ENCODE measurements at regions not wholly inside any gene's neighbourhood (a gene's known extent, or its start where the extent isn't known, plus 50 kb on each side); places are given as distances from the start of the nearest gene placed in this dataset.

DNA sequence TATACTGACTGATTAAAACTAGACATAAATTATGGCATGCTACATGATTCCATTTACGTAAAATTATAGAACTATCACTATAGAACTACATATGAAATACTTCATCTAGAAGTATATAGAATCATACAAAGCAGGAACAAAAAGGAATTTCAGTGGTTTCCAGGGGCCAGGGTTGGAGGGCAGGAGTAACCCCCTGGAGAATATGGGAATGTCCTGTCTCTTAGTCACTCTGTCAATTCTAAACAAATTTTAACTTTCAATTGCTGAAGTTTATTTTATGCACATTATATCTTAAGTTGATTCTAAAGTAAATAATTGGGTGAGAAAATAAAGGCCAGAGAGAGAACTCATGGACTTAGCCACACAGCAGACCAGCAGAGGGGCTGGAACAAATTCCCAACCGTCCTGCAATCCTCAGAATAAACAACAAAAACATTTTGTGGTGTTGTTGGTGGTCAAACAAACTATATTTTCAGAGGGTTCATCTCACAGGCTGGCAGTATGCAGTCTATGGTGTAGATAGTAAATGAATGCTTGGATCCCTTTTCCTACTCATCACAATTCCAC is 476.9 kb upstream of the SLIT2 start:
- no peak for DNase-seq

DNA sequence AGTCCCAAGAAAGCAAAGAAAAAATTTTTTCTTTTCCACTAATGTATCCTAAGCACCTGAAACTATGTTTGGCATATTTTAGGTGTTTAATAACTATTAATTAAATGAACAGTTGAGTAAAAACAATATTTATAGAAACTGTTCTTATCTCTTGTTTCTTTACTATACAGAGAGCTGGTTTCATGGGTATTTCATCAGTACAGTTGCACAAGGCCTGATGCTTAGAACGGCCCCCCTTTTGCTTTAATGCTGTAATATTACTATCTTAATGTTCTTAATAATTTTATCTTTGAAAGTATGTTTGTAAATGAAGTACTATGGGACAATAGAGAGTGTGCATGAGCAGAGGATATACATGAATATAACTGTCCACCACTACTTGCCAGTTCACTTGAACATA is 479.1 kb upstream of the SLIT2 start:
- no peak for DNase-seq

DNA sequence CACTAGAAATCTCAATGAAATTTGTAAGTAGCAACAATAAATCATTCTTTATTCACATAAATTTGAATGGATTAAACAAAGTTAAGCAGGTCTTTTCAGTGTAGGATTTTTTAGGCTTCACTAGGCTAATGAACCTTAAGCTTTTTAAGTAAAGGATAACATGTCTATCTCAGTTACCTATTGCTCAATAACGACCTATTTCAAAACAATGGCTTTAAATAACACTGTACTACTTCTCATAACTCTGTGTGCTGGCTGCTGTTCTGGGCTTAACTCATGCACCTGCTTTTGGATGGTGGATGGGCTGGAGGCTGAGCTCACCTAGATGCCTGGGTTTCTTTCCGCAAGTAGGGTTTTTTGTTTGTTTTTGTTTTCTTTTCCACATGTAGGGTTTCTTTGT is 495.0 kb upstream of the SLIT2 start:
- DNase-seq, result no peak

DNA sequence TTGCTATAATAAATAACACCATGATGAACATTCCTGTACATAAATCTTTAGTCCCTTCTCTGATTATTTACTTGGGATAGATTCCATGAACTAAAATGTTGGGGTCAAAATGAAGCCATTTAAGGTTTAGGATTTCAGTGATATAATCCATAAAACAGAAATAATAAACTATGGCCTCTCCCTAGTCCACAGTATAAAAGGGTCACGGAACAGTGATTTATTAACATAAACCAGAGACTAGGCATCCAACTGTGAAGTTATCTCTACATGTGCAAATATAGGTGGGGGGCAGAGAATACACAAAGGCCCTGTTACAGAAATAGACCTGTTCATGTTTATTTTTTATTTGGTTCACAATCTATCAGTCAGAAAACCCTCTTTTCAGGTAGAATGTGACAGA is 499.1 kb upstream of the SLIT2 start:
- no peak for DNase-seq

DNA sequence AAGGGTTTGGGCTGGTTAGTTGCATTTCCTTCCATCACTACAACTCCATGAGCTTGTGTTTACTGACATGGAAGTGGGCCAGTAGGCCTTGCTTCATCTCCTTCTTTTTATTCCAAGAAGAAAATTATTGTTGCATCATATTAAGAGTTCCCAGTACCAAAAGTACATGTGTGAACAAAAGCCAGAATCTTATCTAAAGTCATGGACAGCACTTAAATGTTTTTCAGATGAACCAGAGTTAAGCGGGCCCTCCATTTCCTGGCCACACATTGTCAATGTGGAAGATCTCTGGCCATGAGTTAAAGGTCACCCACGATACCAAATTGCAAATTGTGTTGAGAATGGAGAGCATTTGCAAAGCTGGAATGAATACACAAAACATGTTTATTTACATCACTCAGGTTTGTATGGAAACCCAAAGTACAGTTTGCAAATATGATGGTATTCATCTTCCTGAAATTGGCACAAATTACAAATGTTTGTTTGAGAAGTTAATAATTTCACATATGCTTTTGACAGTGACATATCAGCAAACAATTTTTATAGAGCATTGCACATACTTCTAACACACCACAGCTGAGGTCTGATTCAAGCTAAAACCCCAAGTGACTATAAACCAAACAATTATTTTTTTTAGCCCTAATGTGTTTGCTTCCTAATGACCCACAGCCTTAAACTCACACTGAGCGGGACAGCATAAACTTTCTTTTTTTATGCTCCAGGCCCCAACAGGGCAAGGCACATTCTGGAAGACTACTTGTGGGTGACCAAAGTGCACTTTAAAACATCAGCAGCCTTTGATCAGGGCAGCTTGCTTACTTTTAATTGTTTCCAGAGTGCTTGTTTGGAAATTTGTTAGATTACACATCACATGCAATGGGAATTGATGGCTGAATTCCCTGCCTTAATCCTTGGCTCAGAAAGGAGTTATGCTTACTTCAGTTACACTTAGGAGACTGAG is 502.9 kb upstream of the SLIT2 start:
- no peak for DNase-seq

DNA sequence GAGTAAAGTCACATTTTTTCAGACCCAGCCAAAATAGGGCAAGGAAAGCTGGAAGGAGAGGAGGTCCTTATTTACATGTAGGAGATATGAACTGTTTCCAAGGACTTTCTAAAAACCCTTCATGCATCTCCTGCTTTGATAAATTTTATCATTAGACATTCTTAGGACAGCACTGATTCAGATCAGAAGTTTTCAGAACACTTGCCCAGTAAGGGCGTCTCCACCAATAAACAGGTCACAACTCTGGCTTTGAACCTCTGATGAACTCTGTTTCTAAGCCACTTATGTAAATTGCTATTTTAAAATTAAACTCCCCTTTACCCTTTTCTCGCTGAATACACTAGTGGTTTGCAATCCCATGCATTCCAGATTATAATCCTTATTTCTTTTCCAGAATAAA is 505.3 kb upstream of the SLIT2 start:
- no peak for DNase-seq

DNA sequence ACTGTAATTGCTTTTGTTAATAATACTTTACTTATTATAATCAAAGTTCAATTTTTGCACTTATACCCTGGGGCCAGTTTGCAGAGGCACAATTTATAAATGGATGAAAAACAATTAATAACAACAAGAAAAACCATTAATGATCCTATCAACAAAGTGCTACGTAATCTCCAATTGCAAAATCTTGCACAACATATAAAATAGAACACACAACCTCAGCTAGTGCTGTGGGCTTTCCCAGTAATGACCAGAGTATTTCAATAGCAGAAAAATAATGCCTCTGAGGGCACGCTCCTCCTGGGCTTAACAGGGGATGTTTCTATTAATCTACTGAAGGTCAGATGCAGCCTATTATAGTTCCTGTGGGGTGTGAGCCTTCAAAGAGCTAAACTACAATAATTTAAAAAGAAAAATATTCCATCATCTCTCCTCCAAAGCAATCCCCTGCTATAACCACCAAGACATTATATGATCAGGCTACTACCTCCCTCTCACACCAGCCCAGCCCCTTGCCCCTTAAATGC is 508.5 kb upstream of the SLIT2 start:
- no peak for DNase-seq

DNA sequence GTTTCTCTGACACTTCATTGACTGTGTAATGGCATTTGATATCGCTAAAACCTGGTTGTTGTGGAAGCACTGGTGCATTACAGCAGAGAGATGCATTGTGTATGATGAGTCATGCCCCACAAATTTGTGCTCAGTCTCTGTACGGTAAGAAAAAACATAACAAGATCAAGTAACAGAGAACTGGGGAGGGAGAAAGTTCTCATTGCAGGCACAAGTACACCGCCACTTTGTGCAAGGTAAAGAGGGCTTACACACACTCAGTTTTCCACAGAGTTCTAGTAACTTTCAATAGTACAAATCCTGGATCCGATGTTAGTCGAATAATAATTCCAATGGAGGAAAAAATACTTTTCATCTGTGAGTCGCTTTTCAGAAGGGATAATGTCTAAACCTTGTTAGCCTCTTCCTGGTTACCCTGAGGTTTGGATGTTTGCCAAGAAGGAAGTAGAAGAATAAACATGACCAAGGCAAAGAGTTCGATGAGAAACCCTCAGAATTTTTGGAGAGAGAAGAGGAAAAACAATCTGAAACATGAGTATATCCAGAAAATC is 512.5 kb upstream of the SLIT2 start:
- DNase-seq, result peak; percentile 5

DNA sequence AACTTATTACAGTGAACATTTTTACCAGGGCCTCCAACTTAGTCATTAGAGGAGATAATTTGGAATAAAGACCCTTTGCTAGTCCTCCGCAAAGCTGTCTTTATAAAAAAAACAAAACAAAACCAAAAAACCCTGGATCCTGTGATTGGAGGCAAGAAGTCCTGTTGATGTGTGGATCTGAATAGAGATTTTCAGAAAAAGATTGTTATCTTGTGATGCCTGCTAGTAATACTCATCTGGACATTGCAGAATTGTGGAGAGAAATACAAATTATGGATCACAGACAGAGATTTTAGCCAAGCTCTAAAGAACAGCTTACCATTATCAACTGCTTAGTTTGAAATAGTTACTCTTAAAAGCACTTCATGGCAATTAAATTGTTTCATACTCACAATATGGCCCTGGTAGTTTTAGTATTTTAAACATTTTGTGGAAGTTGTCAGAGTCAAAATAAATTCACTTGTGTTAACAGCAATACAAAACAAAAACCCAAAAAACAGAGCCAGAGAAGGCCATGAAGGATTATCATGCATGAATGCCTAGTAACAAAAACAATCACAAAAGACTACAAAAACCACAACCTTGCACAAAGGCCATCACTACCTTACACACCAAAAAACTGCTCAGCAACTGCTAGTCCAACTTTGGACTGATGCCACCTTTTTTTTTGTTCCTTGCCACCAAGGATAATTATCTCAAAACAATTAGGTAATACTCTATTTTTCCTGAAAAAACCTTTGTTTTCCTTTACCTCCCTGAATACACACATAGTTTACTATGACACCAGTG is 514.5 kb upstream of the SLIT2 start:
- DNase-seq, result no peak

DNA sequence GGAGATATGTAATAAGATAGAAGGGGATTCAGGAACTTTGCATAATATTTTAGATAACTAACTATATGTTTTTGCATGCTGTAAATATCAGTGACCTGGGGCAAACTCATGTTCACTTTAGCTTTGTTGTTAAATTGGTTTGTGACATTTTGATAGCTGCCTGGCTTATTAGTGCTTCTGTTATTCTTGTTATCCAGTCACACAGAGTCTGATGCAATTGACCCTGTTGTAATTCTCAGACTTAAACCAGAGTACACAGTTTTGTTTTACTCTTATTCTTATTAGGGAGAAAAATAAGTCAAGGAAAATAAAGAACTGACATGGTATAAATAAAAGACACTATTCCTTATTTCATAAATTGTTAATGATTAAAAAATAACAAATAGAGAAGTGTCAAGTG is 516.7 kb upstream of the SLIT2 start:
- no peak for DNase-seq

DNA sequence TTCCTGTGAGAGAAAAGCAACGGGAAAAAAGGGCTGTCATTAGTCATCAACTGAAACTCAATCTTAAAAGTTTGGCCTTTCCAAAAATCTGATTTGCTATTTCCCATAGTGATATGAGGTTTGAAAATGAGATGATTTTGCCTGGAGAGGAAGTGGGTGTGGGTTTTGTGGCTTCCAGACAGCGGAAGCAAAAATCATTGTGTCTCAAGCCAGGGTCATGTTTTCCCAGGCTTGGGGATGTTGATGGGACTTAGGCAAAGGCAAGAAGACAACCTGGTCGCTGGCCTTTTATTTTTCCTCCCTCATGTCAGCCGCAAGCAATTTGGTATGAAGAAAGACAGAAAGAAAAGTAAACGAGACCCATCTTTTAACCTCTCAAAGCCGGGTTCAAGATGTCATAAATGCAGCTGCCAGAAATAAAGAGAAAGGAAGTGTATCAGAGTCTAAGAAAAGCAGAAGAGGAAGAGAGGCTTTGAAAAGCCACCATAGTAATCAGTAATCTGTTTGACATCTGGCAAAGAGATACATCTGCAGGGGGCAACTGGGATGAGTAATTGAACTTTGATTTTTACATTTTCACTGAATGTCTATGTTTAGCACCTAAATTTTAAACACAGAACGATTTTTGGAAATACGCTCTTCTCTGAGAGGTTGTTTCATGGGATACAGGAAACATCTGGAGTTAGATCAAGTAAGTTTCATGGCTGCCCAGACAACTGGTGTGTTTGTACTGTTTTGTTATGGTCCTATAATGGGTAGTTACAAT is 521.6 kb upstream of the SLIT2 start:
- DNase-seq, result peak; percentile 23

DNA sequence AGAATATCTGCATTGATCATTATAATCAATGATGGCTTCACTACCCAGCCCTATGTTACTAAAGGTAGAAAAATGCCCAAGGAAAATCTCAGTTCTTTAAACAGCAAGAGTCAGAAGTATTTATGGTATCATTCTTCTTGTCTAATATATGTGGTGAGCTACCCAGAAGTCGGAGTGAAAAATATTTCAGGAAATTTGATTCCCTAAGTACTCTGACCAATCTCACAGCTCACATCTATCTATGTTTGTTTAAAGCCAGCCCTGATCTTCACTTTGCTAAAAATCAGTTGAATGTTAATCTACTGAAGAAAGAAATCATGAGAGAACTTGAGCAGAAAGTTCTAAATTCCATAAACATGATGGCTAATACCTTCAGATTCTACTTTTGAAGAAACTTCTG is 522.9 kb upstream of the SLIT2 start:
- no peak for DNase-seq

DNA sequence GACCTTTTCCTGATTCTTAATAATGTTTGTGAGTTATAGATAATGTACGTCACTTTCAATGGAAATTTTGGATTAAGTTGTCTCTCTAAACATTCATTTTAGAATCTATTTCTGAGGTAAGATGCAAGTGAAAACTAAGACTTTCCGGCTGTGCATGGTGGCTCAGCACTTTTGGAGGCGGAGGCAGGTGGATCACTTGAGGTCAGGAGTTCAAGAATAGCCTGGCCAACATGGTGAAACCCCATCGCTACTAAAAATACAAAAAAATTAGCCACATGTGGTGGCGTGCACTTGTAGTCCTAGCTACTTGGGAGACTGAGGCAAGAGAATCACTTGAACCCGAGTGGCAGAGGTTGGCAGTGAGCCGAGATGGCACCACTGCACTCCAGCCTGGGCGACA is 524.6 kb upstream of the SLIT2 start:
- no peak for DNase-seq

DNA sequence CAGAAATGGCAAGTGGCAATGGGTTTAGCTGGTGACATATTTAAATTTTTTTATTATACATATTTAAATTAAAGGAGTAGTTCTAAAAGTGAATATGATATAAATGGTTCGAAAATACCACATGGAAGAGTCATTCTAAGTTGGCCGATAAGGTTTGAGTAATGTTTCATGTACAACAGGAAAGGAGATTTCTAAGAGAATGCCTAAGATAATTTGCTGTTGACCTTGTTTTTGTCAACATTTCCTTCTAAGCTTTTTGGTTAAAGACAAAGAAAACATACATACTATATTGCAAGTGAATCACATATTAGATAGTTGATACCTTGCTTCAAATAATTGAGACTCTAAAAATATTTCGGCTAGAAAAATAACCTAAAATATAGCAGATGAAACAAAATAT is 526.6 kb upstream of the SLIT2 start:
- no peak for DNase-seq

DNA sequence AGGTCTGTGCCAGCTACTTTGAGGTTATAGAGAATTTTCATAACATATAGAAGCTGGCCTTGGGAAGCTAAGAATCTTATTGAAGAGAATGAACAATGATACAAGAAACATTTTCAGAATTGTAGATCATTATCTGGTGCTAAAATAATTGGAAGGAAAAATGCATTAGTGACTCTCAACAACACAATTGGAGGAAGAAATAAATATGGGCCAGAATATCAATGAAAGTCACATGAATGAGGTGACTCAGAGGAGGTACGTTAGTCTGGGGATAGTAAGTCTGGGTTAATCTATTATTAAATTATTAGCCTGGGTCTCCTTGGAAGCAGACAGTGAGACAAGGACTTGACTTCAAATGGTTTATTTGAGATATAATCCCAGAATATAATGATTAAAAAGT is 529.3 kb upstream of the SLIT2 start:
- no peak for DNase-seq

DNA sequence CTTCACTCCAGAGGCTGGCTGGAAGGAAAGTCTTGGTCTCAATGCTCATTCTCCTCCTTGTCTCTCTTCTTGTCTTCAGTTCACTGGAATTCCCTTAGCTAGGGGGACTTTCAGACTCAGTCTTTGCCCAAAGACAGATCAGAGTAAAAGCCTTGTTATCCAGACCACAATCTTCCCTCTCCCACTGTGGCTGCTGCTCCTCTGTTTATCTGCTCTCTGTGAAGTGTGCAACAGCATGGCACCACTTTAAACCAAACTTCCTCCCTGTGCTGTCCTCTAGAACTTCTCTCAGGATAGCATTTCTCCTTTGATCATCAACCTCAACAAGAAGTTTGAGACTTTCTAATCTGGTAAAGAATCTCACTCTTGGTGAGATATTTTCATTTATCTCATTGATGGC is 530.1 kb upstream of the SLIT2 start:
- DNase-seq, result peak; percentile 6

DNA sequence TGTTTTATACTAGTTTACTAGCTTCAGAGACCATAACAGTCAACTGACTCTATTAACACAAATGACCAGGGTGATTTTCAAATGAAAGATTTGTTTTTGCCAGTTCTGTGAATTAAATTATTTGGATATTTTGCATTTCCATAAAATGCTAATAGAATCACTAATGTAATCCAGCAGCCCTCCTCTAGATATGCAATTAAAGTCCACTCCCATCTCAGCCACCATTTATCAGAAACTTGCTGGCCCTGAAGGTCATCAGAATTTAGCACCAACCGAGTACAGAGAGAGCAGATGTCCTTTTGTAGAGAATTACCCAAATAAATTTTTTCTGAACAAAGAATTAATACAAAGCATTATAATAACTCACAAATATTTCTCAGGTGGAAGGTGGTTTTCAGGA is 531.1 kb upstream of the SLIT2 start:
- no peak for DNase-seq

DNA sequence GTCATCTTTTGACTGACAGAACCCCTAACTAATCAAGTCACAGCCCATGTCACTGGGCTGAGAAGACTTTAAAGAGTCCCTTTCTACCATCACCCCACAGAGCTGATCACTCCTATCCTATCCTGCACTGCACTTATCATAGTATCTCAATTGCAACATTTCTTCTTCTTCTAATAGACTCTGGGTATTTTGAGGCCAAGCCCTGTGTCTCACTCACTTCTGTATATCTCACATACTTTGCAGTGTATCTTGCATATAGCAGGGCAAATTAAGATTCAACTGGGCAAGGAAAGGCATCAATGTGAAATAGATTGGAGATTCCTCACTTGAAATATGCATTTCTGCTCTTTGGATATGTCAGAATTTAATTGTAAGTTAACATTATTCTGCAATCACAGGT is 531.5 kb upstream of the SLIT2 start:
- DNase-seq, result no peak

DNA sequence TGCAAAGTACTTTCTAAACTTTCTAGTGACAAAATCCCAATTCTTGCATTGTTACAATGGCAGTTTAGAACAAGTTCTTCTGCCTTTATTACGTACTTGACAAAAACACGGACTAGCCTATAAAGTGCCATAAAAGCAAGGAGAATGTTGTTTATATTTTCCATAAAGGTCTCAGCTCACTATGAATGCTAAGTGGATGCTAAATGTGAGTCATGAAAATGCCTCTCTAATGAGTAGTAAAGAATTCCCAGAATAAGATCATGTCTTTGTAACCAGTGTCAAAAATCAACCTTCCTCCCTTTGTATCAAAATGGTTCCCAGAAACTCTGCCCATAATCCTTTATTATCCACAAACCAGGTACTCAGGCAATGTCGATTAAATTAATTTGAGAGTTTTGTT is 539.8 kb upstream of the SLIT2 start:
- no peak for DNase-seq

DNA sequence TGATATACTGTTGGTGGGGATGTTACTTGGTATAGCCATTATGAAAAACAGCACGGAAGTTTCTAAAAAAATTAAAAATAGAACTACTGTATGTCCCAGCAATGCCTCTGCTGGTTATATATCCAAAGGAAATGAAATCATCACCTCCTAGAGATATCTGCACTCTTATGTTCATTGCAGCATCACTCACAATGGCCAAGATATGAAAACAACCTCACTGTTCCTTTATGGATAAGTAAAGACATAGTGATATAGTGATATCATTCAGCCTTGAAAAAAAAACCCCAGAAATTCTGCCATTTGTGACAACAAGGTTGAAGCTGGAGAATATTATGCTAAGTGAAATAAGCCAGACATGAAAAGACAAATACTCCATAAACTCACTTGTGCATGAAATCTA is 543.8 kb upstream of the SLIT2 start:
- no peak for DNase-seq

DNA sequence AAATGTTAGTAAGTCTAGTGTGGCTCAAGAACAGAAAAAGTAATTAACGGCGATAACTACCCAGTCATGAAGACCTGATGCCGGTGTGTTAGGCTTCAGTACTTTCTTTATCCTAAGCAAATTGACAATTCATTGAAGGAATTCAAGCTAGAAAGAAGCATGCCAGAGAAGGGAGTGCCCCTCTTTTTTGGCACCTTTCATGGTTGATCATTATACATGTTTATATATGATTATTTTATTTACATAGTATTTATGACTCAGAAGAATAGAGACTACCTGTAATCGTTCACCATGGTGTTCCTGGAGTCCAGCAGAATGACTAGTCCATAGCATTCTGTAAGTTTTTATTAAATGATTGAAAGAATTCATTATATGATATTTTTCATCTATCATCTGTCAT is 548.3 kb upstream of the SLIT2 start:
- no peak for DNase-seq

DNA sequence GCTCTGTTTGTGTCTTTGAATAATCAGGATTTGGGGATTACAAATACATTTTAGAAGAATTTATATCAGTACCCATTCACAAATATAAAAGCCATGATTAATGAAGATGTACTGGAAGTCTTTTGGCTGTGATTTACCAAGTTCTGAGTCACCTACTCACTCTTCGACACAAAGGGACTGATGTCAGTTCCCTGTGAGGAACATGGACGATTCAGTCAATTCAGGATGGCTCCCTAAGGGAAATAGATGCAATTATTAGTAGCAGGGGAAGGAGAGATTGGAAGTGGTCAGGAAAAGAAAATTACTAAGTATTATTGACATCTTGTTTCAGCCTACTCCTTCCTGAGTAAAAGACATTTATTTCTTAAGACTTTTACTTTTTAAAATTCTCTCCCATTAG is 550.7 kb upstream of the SLIT2 start:
- DNase-seq, result no peak

DNA sequence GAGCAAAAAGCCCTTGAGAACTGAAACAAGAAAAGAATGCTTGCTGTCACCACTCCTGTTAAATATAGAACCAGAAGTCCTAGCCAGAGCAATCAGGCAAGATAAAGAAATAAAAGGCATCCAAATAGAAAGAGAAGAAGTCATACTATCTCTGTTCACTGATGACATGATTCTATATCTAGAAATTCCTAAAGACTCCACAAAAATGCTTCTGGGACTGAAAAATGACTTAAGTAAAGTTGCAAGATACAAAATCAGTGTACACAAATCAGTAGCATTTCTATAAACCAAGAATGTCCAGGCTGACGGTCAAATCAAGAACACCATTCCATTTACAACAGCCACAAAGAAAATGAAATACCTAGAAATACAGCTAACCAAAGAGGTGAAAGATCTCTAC is 552.7 kb upstream of the SLIT2 start:
- DNase-seq, result no peak

All from OCI-M1 (cell line).